Mesendoderm (in vitro differentiated cells): ENCODE measurements at regions not wholly inside any gene's neighbourhood (a gene's known extent, or its start where the extent isn't known, plus 50 kb on each side); places are given as distances from the start of the nearest gene placed in this dataset.

ENCODE experiments used
- DNase-seq: peaks from one replicate; pipeline ENCODE4 v3.0.0; 2013
- H2AK5ac ChIP-seq: 2 replicates; pipeline ENCODE4 v1.6.1; 2013; ENCODE audit warnings: low read length, inconsistent platforms
- H2BK120ac ChIP-seq: 2 replicates; pipeline ENCODE4 v1.6.1; 2013; ENCODE audit warnings: low read depth, mild to moderate bottlenecking, low read length, moderate library complexity, mixed read lengths
- H2BK15ac ChIP-seq: replicated peaks from 2 replicates; pipeline ENCODE4 v1.6.1; 2013; ENCODE audit warnings: low read depth, mild to moderate bottlenecking, moderate library complexity
- H2BK5ac ChIP-seq: 2 replicates; pipeline ENCODE4 v1.6.1; 2013; ENCODE audit warnings: low read length, inconsistent platforms
- H3K18ac ChIP-seq: 2 replicates; pipeline ENCODE4 v1.6.1; 2013; ENCODE audit warnings: mild to moderate bottlenecking, low read length, mixed read lengths
- H3K23ac ChIP-seq: one replicate; pipeline ENCODE4 v1.6.1; 2013; ENCODE audit warnings: low read length
- H3K27ac ChIP-seq: 2 replicates; pipeline ENCODE4 v1.5.1; 2013; ENCODE audit warnings: low read depth, mild to moderate bottlenecking, inconsistent platforms, low read length, moderate library complexity
- H3K27me3 ChIP-seq: 2 replicates; pipeline ENCODE4 v1.6.1; 2013; ENCODE audit warnings: low read length, control low read depth, mild to moderate bottlenecking, inconsistent platforms; ENCODE audit not compliant: insufficient read depth, poor library complexity
- H3K36me3 ChIP-seq: 2 replicates; pipeline ENCODE4 v1.6.1; 2013; ENCODE audit warnings: low read length, inconsistent platforms; ENCODE audit not compliant: control insufficient read depth, insufficient read depth
- H3K4ac ChIP-seq: one replicate; pipeline ENCODE4 v1.6.1; 2013; ENCODE audit warnings: low read depth, mild to moderate bottlenecking, low read length, moderate library complexity
- H3K4me1 ChIP-seq: 2 replicates; pipeline ENCODE4 v1.6.1; 2013; ENCODE audit warnings: low read depth, low read length, inconsistent platforms; ENCODE audit not compliant: control insufficient read depth
- H3K4me2 ChIP-seq: 2 replicates; pipeline ENCODE4 v1.6.1; 2013; ENCODE audit warnings: low read length
- H3K4me3 ChIP-seq: 2 replicates; pipeline ENCODE4 v1.5.1; 2013; ENCODE audit warnings: mild to moderate bottlenecking, low read length
- H3K56ac ChIP-seq: one replicate; pipeline ENCODE4 v1.6.1; 2013; ENCODE audit warnings: low read length
- H3K79me1 ChIP-seq: 2 replicates; pipeline ENCODE4 v1.6.1; 2013; ENCODE audit warnings: low read length, inconsistent platforms
- H3K79me2 ChIP-seq: 2 replicates; pipeline ENCODE4 v1.6.1; 2013; ENCODE audit warnings: mild to moderate bottlenecking, low read length; ENCODE audit not compliant: control insufficient read depth, insufficient read depth
- H3K9ac ChIP-seq: 2 replicates; pipeline ENCODE4 v1.6.1; 2013; ENCODE audit warnings: low read length, inconsistent platforms
- H4K5ac ChIP-seq: one replicate; pipeline ENCODE4 v1.6.1; 2013; ENCODE audit warnings: low read length
- H4K8ac ChIP-seq: one replicate; pipeline ENCODE4 v1.6.1; 2013; ENCODE audit warnings: low read depth, mild to moderate bottlenecking, control low read depth, low read length, moderate library complexity
- WGBS: extraction: QIAGEN DNeasy Blood & Tissue Kit; methylation state at CpG from one replicate; pipeline ENCODE4 v1.1.7; 2013; ENCODE audit warnings: low lambda C conversion rate, missing lambda C conversion rate; ENCODE audit not compliant: insufficient coverage; ENCODE audit errors: extremely low coverage; 5-methylcytosine and 5-hydroxymethylcytosine counted together

DNA sequence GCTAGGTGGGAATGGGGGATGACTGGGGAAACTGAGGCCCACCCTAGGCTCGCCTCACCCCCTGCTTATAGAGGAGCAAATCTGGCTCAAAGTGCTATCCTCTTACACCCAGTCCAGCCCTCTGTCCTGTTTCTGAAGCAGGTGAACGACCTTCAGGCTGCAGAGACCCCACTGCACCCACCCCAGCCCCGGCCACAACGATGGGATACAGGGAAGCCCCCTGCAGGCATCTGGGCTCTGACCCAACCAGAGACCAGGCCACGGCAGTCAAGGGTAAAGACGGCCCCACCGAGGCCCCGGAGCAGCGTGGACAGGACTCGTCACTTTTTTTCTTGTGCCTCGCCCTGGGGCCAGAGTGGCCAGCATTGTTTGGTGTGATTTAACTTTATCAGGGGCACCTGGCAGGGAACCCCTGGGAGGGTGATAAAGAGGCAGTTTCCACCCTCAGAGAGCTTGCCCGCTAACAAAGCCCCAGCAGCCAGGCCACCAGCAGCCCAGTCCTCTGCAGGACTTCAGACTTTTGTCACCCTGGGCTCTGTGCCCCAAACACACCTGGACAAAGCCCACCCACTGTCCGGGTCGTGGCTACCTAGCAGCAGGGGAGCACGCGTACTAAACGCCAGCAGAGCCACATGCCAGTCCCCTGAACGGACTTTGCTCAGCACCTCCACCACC, 612.6 kb downstream of the TBC1D22A start:
- H3K4me2 ChIP-seq: no peak overlapping the region
- H4K5ac ChIP-seq: no peak overlapping the region
- no peak overlapping the region for H2BK15ac ChIP-seq
- H3K56ac ChIP-seq: no peak overlapping the region
- H4K8ac ChIP-seq: no peak overlapping the region
- no peak for DNase-seq
- no peak overlapping the region for H3K4ac ChIP-seq
- H3K27ac ChIP-seq: no peak overlapping the region
- no peak overlapping the region for H2BK5ac ChIP-seq
- no CpG with 5 or more reads among the region's 18 CpGs for WGBS
- no peaks in the 10 kb centered on the region for H3K36me3 ChIP-seq
- no peaks in the 10 kb centered on the region for H3K79me1 ChIP-seq
- no peak overlapping the region for H3K4me3 ChIP-seq
- no peaks in the 10 kb centered on the region for H3K79me2 ChIP-seq
- H3K23ac ChIP-seq: no peak overlapping the region
- no peak overlapping the region for H3K18ac ChIP-seq
- H2AK5ac ChIP-seq: no peak overlapping the region
- H2BK120ac ChIP-seq: no peak overlapping the region
- H3K9ac ChIP-seq: no peak overlapping the region
- no peaks in the 10 kb centered on the region for H3K4me1 ChIP-seq
- no peaks in the 10 kb centered on the region for H3K27me3 ChIP-seq

- H2BK120ac ChIP-seq: no peak overlapping the region
- no peak overlapping the region for H3K4me3 ChIP-seq
- no peak for DNase-seq
- H3K36me3 ChIP-seq: no peaks in the 10 kb centered on the region
- H3K27ac ChIP-seq: no peak overlapping the region
- H2AK5ac ChIP-seq: no peak overlapping the region
- H4K8ac ChIP-seq: no peak overlapping the region
- WGBS: no CpG with 5 or more reads among the region's 15 CpGs
- no peak overlapping the region for H3K18ac ChIP-seq
- no peak overlapping the region for H3K56ac ChIP-seq
- H3K4me1 ChIP-seq: no peaks in the 10 kb centered on the region
- H2BK15ac ChIP-seq: no peak overlapping the region
- H3K23ac ChIP-seq: no peak overlapping the region
- H2BK5ac ChIP-seq: no peak overlapping the region
- no peaks in the 10 kb centered on the region for H3K79me1 ChIP-seq
- no peaks in the 10 kb centered on the region for H3K27me3 ChIP-seq
- H3K4ac ChIP-seq: no peak overlapping the region
- H3K9ac ChIP-seq: no peak overlapping the region
- H3K4me2 ChIP-seq: no peak overlapping the region
- no peaks in the 10 kb centered on the region for H3K79me2 ChIP-seq
- no peak overlapping the region for H4K5ac ChIP-seq
Measured at GRCh38 chr22:47374273-47374771, 611.9 kb downstream of the TBC1D22A start.

DNA sequence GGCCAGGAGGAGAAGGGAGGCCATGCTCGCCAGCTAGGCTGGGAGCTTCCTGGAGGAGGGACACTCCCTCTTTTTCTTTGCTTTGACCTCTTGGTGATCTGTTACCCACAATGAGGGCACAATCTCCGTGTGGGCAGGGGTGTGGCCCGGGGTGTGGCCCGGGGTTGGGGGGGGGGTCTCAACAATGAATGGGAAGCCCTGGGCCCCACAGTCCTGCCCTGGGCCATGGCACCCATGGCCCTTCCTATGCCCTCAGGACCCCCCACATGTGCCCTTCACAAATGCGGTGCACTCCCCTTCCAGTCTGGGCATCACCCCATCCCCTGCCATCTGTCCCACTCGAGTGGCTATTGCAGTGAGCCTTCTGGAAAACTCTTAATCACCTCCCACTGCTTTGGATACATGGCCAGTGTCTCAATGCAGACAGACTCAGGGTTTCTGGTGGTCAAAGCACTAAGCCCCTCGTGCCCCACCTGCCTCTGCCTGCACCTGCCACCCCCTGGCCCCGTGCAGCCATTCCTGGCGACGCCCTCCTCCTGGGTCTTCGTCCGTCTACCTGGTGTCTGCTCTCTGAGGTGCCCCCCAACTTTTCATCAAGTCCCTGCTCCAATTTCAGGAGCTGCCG, 611.3 kb downstream of the TBC1D22A start:
- Histone ChIP-seq H3K79me1 (no peaks in the 10 kb centered on the region), H3K27ac (no peak overlapping the region), H4K8ac (no peak overlapping the region), H3K27me3 (no peaks in the 10 kb centered on the region), H3K56ac (no peak overlapping the region), H2BK15ac (no peak overlapping the region), H3K23ac (no peak overlapping the region), H3K9ac (no peak overlapping the region), H3K79me2 (no peaks in the 10 kb centered on the region), H2BK5ac (no peak overlapping the region), H3K36me3 (no peaks in the 10 kb centered on the region), H3K4me1 (no peaks in the 10 kb centered on the region), H3K4me2 (no peak overlapping the region), H3K4me3 (no peak overlapping the region), H2AK5ac (no peak overlapping the region), H3K18ac (no peak overlapping the region), H3K4ac (no peak overlapping the region), H4K5ac (no peak overlapping the region), H2BK120ac (no peak overlapping the region)
- no peak for DNase-seq
- WGBS: no CpG with 5 or more reads among the region's 13 CpGs

- no peak overlapping the region for H3K4me2 ChIP-seq
- H3K4ac ChIP-seq: no peak overlapping the region
- H4K5ac ChIP-seq: no peak overlapping the region
- H3K27ac ChIP-seq: no peak overlapping the region
- no peak overlapping the region for H3K9ac ChIP-seq
- H3K36me3 ChIP-seq: no peaks in the 10 kb centered on the region
- no peak overlapping the region for H3K4me3 ChIP-seq
- no peaks in the 10 kb centered on the region for H3K79me1 ChIP-seq
- no peak overlapping the region for H2BK5ac ChIP-seq
- no peaks in the 10 kb centered on the region for H3K4me1 ChIP-seq
- H2BK15ac ChIP-seq: no peak overlapping the region
- WGBS: no CpG with 5 or more reads among the region's 27 CpGs
- no peak overlapping the region for H3K18ac ChIP-seq
- no peak overlapping the region for H2BK120ac ChIP-seq
- H3K79me2 ChIP-seq: no peaks in the 10 kb centered on the region
- no peak for DNase-seq
- no peak overlapping the region for H3K23ac ChIP-seq
- no peak overlapping the region for H3K56ac ChIP-seq
- no peak overlapping the region for H4K8ac ChIP-seq
- no peak overlapping the region for H2AK5ac ChIP-seq
- H3K27me3 ChIP-seq: no peaks in the 10 kb centered on the region
Measured at GRCh38 chr22:47372596-47373385, 610.3 kb downstream of the TBC1D22A start.

GRCh38 chr22:47372111-47372581, 609.7 kb downstream of the TBC1D22A start:
- Histone ChIP-seq H3K4me3 (no peak overlapping the region), H4K8ac (no peak overlapping the region), H3K36me3 (no peaks in the 10 kb centered on the region), H2BK120ac (no peak overlapping the region), H3K79me2 (no peaks in the 10 kb centered on the region), H4K5ac (no peak overlapping the region), H3K9ac (no peak overlapping the region), H3K79me1 (no peaks in the 10 kb centered on the region), H3K23ac (no peak overlapping the region), H3K4ac (no peak overlapping the region), H3K27ac (no peak overlapping the region), H3K4me1 (no peaks in the 10 kb centered on the region), H3K4me2 (no peak overlapping the region), H3K18ac (no peak overlapping the region), H3K27me3 (no peaks in the 10 kb centered on the region), H2BK5ac (no peak overlapping the region), H2BK15ac (no peak overlapping the region), H3K56ac (no peak overlapping the region), H2AK5ac (no peak overlapping the region)
- no CpG with 5 or more reads among the region's 15 CpGs for WGBS
- DNase-seq: no peak
